K562 (cell line): ENCODE measurements at regions not wholly inside any gene's neighbourhood (a gene's known extent, or its start where the extent isn't known, plus 50 kb on each side); places are given as distances from the start of the nearest gene placed in this dataset.

Source experiments
- ATAC-seq: fragments of 200-7000 bp; cut with Tn5 transposase; 3 replicates; pipeline ENCODE4 v1.9.1; 2020; ENCODE audit warnings: moderate library complexity
- BruUV-seq: library from RNA; stranded (reverse); fragments of 400-500 nt; replicated peaks from 2 replicates; lab custom pipeline; 2021; lab: Mats Ljungman, UMichigan
- CTCF ChIA-PET: fragments of 300-600 bp; formaldehyde crosslinking; extraction: SDS; loops from one replicate; lab custom pipeline; 2021; ENCODE audit warnings: low intra/inter-chr PET ratio; lab: Yijun Ruan, JAX
- POLR2A ChIA-PET: fragments of 300-600, 350-650 bp; sonication (Branson Sonifier 250); formaldehyde crosslinking; extraction: SDS; loops from one replicate; lab custom pipeline; 2021; ENCODE audit warnings: antibody characterized with exemption, inconsistent platforms; lab: Yijun Ruan, JAX
- DNase-seq, 4 experiments: peaks; one replicate each; pipeline versions ENCODE4 v3.0.0 to v3.0.0-alpha.2; 2011 to 2018; ENCODE audit warnings: low spot score in 3 of 4, mixed read lengths in 3 of 4; ENCODE audit errors: extremely low read depth in 1 of 4
- FAIRE-seq: peaks from 2 replicates; lab custom pipeline; 2011; peaks lifted over from hg19 to GRCh38; lab: Jason Lieb, UNC
- H2AFZ ChIP-seq: 2 replicates; pipeline ENCODE4 v1.6.0; 2011; ENCODE audit warnings: low read depth, low read length, control low read depth, inconsistent platforms
- H3K27ac ChIP-seq: fragments of 200-600 bp; 3 replicates; pipeline ENCODE4 v1.8.0; 2011; ENCODE audit warnings: low read depth, mild to moderate bottlenecking, control low read depth, inconsistent platforms, low read length, moderate library complexity, mixed read lengths; ENCODE audit errors: extremely low read depth
- H3K27me3 ChIP-seq, 2 experiments: fragments of 300-600 bp in 1 of 2; 2 replicates in 1 of 2; 3 replicates in 1 of 2; pipeline versions ENCODE4 v1.6.0 to v1.8.0; 2011; ENCODE audit warnings: inconsistent platforms in 2 of 2, low read length in 2 of 2, mild to moderate bottlenecking in 1 of 2, mixed read lengths in 1 of 2, moderate library complexity in 1 of 2; ENCODE audit not compliant: control insufficient read depth in 2 of 2, insufficient read depth in 2 of 2
- H3K36me3 ChIP-seq: fragments of 300-600 bp; 3 replicates; pipeline ENCODE4 v1.8.0; 2011; ENCODE audit warnings: mild to moderate bottlenecking, low read length, inconsistent platforms; ENCODE audit not compliant: control insufficient read depth, insufficient read depth
- H3K4me1 ChIP-seq, 2 experiments: fragments of 200-600 bp in 1 of 2; replicated peaks in 1 of 2; 2 replicates in 1 of 2; 3 replicates in 1 of 2; pipeline versions ENCODE4 v1.5.1 to v1.8.0; 2011; ENCODE audit warnings: inconsistent platforms in 2 of 2, low read length in 2 of 2, mild to moderate bottlenecking in 1 of 2, mixed read lengths in 1 of 2, moderate library complexity in 1 of 2; ENCODE audit not compliant: control insufficient read depth in 2 of 2, insufficient read depth in 2 of 2
- H3K4me2 ChIP-seq: 2 replicates; pipeline ENCODE4 v1.6.1; 2011; ENCODE audit warnings: low read length, control low read depth, inconsistent platforms, mixed read lengths; ENCODE audit not compliant: insufficient read depth
- H3K4me3 ChIP-seq: fragments of 200-600 bp; sonication (generic), shearing (Covaris generic); 2 replicates; pipeline ENCODE4 v1.5.1; 2016; ENCODE audit warnings: control low read depth, inconsistent platforms
- H3K79me2 ChIP-seq: fragments of 200-600 bp; 3 replicates; pipeline ENCODE4 v1.8.0; 2011; ENCODE audit warnings: low read length, inconsistent platforms; ENCODE audit not compliant: control insufficient read depth, insufficient read depth
- H3K9ac ChIP-seq, 2 experiments: 2 replicates each; pipeline versions ENCODE4 v1.6.0 to v1.6.1; 2011; ENCODE audit warnings: low read depth in 2 of 2, low read length in 2 of 2, control low read depth in 1 of 2, inconsistent platforms in 1 of 2, mild to moderate bottlenecking in 1 of 2, mixed read lengths in 1 of 2; ENCODE audit not compliant: insufficient read depth in 1 of 2
- H3K9me1 ChIP-seq: one replicate; pipeline ENCODE4 v1.6.0; 2011; ENCODE audit warnings: inconsistent platforms, mild to moderate bottlenecking, low read length, moderate library complexity; ENCODE audit not compliant: control insufficient read depth, insufficient read depth
- H3K9me3 ChIP-seq: replicated peaks from 2 replicates; pipeline ENCODE4 v1.5.1; 2011; ENCODE audit warnings: low read depth, low read length, inconsistent platforms; ENCODE audit not compliant: control insufficient read depth, insufficient read depth
- H4K20me1 ChIP-seq: replicated peaks from 2 replicates; pipeline ENCODE4 v1.6.1; 2011; ENCODE audit warnings: low read length, inconsistent platforms, mixed read lengths; ENCODE audit not compliant: control insufficient read depth, insufficient read depth
- CBX2 ChIP-seq: fragments of 200-600 bp; sonication (generic); IDR thresholded peaks from one replicate; pipeline ENCODE4 v1.6.1; 2012; ENCODE audit warnings: mild to moderate bottlenecking, low read length, inconsistent platforms; ENCODE audit not compliant: insufficient read depth, poor library complexity, severe bottlenecking
- EHMT2 ChIP-seq: fragments of 450-650 bp; IDR thresholded peaks from 2 replicates; pipeline ENCODE4 v1.6.1; 2018; ENCODE audit warnings: antibody characterized with exemption
- NFE2L1 ChIP-seq: fragments of 450-650 bp; IDR thresholded peaks from 2 replicates; pipeline ENCODE4 v1.6.1; 2016; ENCODE audit warnings: missing genetic modification characterization, low read depth, mild to moderate bottlenecking, missing compliant biosample characterization, moderate library complexity, borderline replicate concordance
- RBBP5 ChIP-seq: fragments of 200-600 bp; sonication (generic); IDR thresholded peaks from 2 replicates; pipeline ENCODE4 v1.6.1; 2012; ENCODE audit warnings: borderline replicate concordance, mild to moderate bottlenecking, low read length, control low read depth, inconsistent platforms; ENCODE audit not compliant: insufficient read depth, poor library complexity, severe bottlenecking
- WGBS: fragments of 100-300 bp; shearing (Covaris generic); methylation state at CpG from one replicate; pipeline ENCODE4 v1.1.6; 2016; ENCODE audit warnings: low coverage, mixed read lengths; ENCODE audit not compliant: insufficient coverage; ENCODE audit errors: missing lambda C conversion rate; 5-methylcytosine and 5-hydroxymethylcytosine counted together
- in situ Hi-C: fragments of 300-500 bp; cut with MboI; formaldehyde crosslinking; loops from 4 replicates; pipeline ENCODE4 v1.15.0; 2018; ENCODE audit warnings: inconsistent platforms, mixed read lengths
- intact Hi-C: fragments of 100-400 bp; cut with micrococcal nuclease; formaldehyde crosslinking; loops from 2 replicates; pipeline ENCODE4 v1.14.2; 2022
- TF ChIP-seq, protein P1 (sequence below), 2 experiments: fragments of 450-650 bp; IDR thresholded peaks; 2 replicates each; pipeline ENCODE4 v1.6.1; 2016; ENCODE audit warnings: mild to moderate bottlenecking in 2 of 2, borderline replicate concordance in 1 of 2, low read depth in 1 of 2, moderate library complexity in 1 of 2

DNA sequence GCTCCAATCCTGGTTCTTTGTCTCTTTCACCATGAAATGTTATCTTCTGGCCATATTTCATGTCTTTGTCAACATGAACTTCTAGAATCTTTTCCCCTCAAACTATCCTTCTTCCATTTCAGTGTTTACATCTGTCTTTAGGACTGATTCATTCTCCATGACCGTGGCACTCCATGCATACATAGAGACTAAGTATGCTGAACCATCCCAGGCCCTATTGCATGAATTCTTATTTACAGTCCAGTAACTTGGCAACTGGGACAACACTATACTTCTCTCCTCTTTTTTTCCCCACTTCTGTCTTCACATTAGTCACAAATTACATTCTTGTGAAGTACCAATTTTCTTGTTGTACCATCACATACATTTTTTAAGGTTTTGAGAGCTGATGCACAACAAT lies 109.8 kb upstream of the GALNT13 start:
- no peaks in the 10 kb centered on the region for H3K79me2 ChIP-seq
- ChIA-PET POLR2A (no interaction called here), CTCF (no interaction called here)
- intact Hi-C loops (no loop called here), in situ Hi-C loops (no loop called here)
- ATAC-seq = no peak
- H3K4me3 ChIP-seq = no peak overlapping the region
- no peak for TF ChIP-seq NFE2L1 (tag)
- TF ChIP-seq, protein P1, sequence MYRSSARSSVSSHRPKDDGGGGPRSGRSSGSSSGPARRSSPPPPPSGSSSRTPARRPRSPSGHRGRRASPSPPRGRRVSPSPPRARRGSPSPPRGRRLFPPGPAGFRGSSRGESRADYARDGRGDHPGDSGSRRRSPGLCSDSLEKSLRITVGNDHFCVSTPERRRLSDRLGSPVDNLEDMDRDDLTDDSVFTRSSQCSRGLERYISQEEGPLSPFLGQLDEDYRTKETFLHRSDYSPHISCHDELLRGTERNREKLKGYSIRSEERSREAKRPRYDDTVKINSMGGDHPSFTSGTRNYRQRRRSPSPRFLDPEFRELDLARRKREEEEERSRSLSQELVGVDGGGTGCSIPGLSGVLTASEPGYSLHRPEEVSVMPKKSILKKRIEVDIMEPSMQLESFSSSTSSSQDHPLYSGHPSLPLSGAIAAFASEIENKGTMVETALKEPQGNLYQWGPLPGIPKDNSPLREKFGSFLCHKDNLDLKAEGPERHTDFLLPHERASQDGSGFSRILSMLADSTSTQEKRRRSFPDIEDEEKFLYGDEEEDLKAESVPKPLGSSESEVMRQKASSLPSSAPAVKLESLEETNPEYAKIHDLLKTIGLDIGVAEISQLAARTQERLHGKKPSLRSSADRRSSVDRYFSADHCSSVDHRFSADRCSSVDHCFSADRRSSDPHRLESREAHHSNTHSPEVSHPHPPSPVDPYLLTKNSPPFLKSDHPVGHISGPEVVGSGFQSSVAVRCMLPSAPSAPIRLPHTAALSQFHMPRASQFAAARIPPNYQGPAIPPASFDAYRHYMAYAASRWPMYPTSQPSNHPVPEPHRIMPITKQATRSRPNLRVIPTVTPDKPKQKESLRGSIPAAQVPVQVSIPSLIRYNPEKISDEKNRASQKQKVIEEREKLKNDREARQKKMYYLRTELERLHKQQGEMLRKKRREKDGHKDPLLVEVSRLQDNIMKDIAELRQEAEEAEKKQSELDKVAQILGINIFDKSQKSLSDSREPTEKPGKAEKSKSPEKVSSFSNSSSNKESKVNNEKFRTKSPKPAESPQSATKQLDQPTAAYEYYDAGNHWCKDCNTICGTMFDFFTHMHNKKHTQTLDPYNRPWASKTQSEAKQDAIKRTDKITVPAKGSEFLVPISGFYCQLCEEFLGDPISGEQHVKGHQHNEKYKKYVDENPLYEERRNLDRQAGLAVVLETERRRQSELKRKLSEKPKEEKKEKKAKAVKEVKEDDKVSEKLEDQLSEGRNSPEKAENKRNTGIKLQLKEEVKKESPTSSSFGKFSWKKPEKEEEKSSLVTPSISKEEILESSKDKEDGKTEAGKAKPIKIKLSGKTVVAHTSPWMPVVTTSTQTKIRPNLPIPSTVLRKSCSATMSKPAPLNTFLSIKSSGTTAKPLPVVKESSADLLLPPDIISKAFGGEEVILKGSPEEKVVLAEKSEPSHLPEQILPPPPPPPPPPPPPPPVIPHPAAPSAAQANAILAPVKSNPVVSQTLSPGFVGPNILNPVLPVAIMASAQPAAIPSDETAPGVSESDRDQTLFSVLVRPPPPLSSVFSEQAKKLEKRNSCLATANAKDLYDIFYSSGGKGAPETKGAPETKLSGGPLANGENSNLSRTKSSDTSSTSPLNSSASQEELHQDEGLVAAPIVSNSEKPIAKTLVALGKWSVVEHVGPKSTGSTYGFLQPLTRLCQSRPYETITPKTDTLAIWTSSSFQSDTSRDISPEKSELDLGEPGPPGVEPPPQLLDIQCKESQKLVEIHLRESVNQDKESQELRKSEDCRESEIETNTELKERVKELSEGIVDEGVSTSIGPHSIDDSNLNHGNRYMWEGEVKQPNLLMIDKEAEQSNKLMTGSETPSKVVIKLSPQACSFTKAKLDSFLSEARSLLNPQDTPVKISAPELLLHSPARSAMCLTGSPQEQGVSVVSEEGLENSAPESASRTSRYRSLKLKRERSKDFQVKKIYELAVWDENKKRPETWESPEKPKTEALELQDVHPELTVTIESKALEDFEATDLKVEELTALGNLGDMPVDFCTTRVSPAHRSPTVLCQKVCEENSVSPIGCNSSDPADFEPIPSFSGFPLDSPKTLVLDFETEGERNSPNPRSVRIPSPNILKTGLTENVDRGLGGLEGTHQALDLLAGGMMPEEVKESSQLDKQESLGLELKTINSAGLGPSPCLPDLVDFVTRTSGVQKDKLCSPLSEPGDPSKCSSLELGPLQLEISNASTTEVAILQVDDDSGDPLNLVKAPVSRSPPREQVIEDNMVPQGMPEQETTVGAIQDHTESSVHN (IDR thresholded peaks at IDR 0.05; ENCODE audit: borderline replicate concordance in 1 of 2, low read depth in 1 of 2) = no peak
- TF ChIP-seq RBBP5 = no peak
- no peak for TF ChIP-seq CBX2
- TF ChIP-seq EHMT2 = no peak
- H2AFZ ChIP-seq = no peak overlapping the region
- no peaks in the 10 kb centered on the region for H3K27me3 ChIP-seq
- H3K27ac ChIP-seq = no peak overlapping the region
- 9% methylated on average over 1 of the region's 1 CpG for WGBS
- no peaks in the 10 kb centered on the region for H3K9me1 ChIP-seq
- H3K36me3 ChIP-seq = no peaks in the 10 kb centered on the region
- FAIRE-seq = no peak
- no peak for DNase-seq
- H4K20me1 ChIP-seq = no peaks in the 10 kb centered on the region
- H3K9ac ChIP-seq = no peak overlapping the region
- no peak overlapping the region for H3K4me2 ChIP-seq
- BruUV-seq = no TSS peak
- H3K9me3 ChIP-seq = peaks cover 2% of the 10 kb centered on the region; the same call in 1 of the 2 replicates
- no peaks in the 10 kb centered on the region for H3K4me1 ChIP-seq
